ENCODE measurements at regions not wholly inside any gene's neighbourhood (a gene's known extent, or its start where the extent isn't known, plus 50 kb on each side); places are given as distances from the start of the nearest gene placed in this dataset.
A peak's percentile ranks its signal among the peaks of the same experiment; 100 is the strongest.

DNA sequence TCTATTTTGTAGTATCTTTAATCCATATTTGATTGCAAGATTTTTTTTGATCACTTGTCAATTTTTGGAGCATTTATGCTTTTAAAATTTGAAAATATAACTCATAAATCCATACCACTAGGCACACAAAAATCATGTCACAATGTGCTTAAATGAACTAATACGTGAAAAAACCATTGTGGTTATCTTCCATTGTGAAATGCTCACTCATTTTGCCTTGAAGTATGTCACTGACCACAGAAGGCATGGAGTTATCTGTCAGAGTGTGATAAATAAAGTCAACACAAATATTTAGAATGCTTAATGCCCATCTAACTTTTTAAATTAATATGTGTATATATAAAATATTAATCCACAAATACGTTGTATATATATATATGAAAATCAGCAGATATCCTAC, 347.2 kb downstream of the PTPRC start:
- no TSS peak for BruUV-seq (replicated peaks)
- DNase-seq (ENCODE audit: low spot score) = no peak
- ChIA-PET CTCF (no interaction called here), POLR2A (ENCODE audit: low non-redundant PET) (no interaction called here)
- Histone ChIP-seq H3K9me3 (ENCODE audit: low read depth, low read length, poor library complexity, severe bottlenecking) (no peaks in the 10 kb centered on the region), H3K27me3 (replicated peaks; ENCODE audit: insufficient read depth, low read depth, low read length, poor library complexity) (no peaks in the 10 kb centered on the region), H3K4me3 (ENCODE audit: low read depth, low read length, poor library complexity, severe bottlenecking) (no peak overlapping the region), H3K27ac (ENCODE audit: low read depth, low read length, poor library complexity, severe bottlenecking) (no peak overlapping the region), H3K4me1 (ENCODE audit: insufficient read depth, low read length, poor library complexity, severe bottlenecking) (no peaks in the 10 kb centered on the region), H3K36me3 (ENCODE audit: insufficient read depth, low read length, poor library complexity, severe bottlenecking) (no peaks in the 10 kb centered on the region)
- TF ChIP-seq, protein P1, sequence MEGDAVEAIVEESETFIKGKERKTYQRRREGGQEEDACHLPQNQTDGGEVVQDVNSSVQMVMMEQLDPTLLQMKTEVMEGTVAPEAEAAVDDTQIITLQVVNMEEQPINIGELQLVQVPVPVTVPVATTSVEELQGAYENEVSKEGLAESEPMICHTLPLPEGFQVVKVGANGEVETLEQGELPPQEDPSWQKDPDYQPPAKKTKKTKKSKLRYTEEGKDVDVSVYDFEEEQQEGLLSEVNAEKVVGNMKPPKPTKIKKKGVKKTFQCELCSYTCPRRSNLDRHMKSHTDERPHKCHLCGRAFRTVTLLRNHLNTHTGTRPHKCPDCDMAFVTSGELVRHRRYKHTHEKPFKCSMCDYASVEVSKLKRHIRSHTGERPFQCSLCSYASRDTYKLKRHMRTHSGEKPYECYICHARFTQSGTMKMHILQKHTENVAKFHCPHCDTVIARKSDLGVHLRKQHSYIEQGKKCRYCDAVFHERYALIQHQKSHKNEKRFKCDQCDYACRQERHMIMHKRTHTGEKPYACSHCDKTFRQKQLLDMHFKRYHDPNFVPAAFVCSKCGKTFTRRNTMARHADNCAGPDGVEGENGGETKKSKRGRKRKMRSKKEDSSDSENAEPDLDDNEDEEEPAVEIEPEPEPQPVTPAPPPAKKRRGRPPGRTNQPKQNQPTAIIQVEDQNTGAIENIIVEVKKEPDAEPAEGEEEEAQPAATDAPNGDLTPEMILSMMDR (conservative IDR thresholded peaks at IDR 0.05; ENCODE audit: low read depth, low read length) = no peak
- TF ChIP-seq EZH2 (IDR thresholded peaks at IDR 0.05; ENCODE audit: borderline replicate concordance, low read depth, low read length, poor library complexity, severe bottlenecking) = no peak
- intact Hi-C loops (cut with micrococcal nuclease; ENCODE audit: unreplicated experiment) = no loop called here

DNA sequence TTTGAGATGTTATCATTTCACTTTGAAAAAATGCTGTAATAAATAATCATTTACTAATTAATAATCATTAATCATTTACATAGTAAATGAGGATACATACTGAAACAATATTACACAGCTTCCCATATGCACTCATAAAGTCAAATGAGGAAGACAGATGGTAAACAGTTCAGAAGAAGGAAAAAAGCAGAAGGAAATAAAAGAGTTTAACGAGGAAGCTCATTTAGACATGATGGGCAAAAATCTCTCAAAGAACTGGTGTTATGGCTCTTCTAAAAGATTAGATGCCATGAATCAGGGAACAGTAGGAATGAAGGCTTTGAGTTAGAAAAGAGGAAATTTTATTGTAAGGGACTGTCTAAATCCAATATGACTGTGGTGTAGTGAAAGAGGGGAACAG, 347.6 kb downstream of the PTPRC start:
- no TSS peak for BruUV-seq (replicated peaks)
- intact Hi-C loops (cut with micrococcal nuclease; ENCODE audit: unreplicated experiment) = no loop called here
- H3K36me3 ChIP-seq (ENCODE audit: insufficient read depth, low read length, poor library complexity, severe bottlenecking) = no peaks in the 10 kb centered on the region
- no peaks in the 10 kb centered on the region for H3K4me1 ChIP-seq (ENCODE audit: insufficient read depth, low read length, poor library complexity, severe bottlenecking)
- DNase-seq (ENCODE audit: low spot score) = no peak
- H3K27ac ChIP-seq (ENCODE audit: low read depth, low read length, poor library complexity, severe bottlenecking) = no peak overlapping the region
- no peaks in the 10 kb centered on the region for H3K27me3 ChIP-seq (replicated peaks; ENCODE audit: insufficient read depth, low read depth, low read length, poor library complexity)
- TF ChIP-seq, protein P1 (conservative IDR thresholded peaks at IDR 0.05; ENCODE audit: low read depth, low read length) = no peak
- no peak for TF ChIP-seq EZH2 (IDR thresholded peaks at IDR 0.05; ENCODE audit: borderline replicate concordance, low read depth, low read length, poor library complexity, severe bottlenecking)
- H3K9me3 ChIP-seq (ENCODE audit: low read depth, low read length, poor library complexity, severe bottlenecking) = no peaks in the 10 kb centered on the region
- ChIA-PET CTCF (no interaction called here), POLR2A (ENCODE audit: low non-redundant PET) (no interaction called here)
- no peak overlapping the region for H3K4me3 ChIP-seq (ENCODE audit: low read depth, low read length, poor library complexity, severe bottlenecking)

DNA sequence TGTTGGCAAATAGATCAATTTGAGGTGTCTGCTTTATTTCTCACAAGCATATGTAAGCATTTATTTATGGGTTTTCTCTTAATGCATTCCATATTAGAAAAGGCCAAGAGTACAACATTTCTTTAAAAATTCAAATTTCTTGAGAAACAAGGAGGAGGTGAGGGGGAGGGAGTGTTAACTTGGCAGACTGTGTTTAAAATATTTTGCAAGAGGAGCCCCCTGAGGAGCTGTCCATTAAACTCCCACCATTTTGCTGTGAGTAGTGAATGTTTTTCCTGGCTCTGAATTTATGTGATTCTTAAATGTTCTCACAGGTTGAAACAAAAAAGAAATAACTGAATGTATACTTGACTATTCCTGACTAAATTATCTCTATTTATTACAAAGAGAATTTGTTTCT, 363.8 kb downstream of the PTPRC start:
- Histone ChIP-seq H3K4me1 (ENCODE audit: insufficient read depth, low read length, poor library complexity, severe bottlenecking) (peaks cover 25% of the 10 kb centered on the region), H3K36me3 (ENCODE audit: insufficient read depth, low read length, poor library complexity, severe bottlenecking) (no peaks in the 10 kb centered on the region), H3K4me3 (ENCODE audit: low read depth, low read length, poor library complexity, severe bottlenecking) (peak overlapping the region; percentile 17), H3K27ac (ENCODE audit: low read depth, low read length, poor library complexity, severe bottlenecking) (peak overlapping the region; percentile 82), H3K27me3 (replicated peaks; ENCODE audit: insufficient read depth, low read depth, low read length, poor library complexity) (no peaks in the 10 kb centered on the region), H3K9me3 (ENCODE audit: low read depth, low read length, poor library complexity, severe bottlenecking) (no peaks in the 10 kb centered on the region)
- DNase-seq (ENCODE audit: low spot score) = peak; percentile 84
- ChIA-PET POLR2A (ENCODE audit: low non-redundant PET) (no interaction called here), CTCF (no interaction called here)
- TF ChIP-seq, protein P1 (conservative IDR thresholded peaks at IDR 0.05; ENCODE audit: low read depth, low read length) = no peak
- no peak for TF ChIP-seq EZH2 (IDR thresholded peaks at IDR 0.05; ENCODE audit: borderline replicate concordance, low read depth, low read length, poor library complexity, severe bottlenecking)
- no TSS peak for BruUV-seq (replicated peaks)
- intact Hi-C loops (cut with micrococcal nuclease; ENCODE audit: unreplicated experiment) = no loop called here

All from A673 (cell line).